Glutamatergic neuron (in vitro differentiated cells): ENCODE measurements at regions not wholly inside any gene's neighbourhood (a gene's known extent, or its start where the extent isn't known, plus 50 kb on each side); places are given as distances from the start of the nearest gene placed in this dataset.

Experiments
- DNase-seq: peaks from one replicate; pipeline ENCODE4 v3.0.0; 2022
- H3K27ac Mint-ChIP-seq: one replicate; pipeline ENCODE4 v1.8.0; 2020; ENCODE audit warnings: mild to moderate bottlenecking, mixed read lengths, inconsistent platforms; ENCODE audit not compliant: unreplicated experiment
- H3K27me3 Mint-ChIP-seq: one replicate; pipeline ENCODE4 v1.8.0; 2020; ENCODE audit warnings: mild to moderate bottlenecking, moderate library complexity, mixed read lengths, inconsistent platforms; ENCODE audit not compliant: unreplicated experiment
- H3K36me3 Mint-ChIP-seq: one replicate; pipeline ENCODE4 v1.8.0; 2020; ENCODE audit warnings: mild to moderate bottlenecking, mixed read lengths, inconsistent platforms; ENCODE audit not compliant: unreplicated experiment
- H3K4me1 Mint-ChIP-seq: one replicate; pipeline ENCODE4 v1.8.0; 2020; ENCODE audit warnings: mild to moderate bottlenecking, low read depth, mixed read lengths, inconsistent platforms; ENCODE audit not compliant: unreplicated experiment
- H3K4me3 Mint-ChIP-seq: one replicate; pipeline ENCODE4 v1.8.0; 2020; ENCODE audit warnings: mild to moderate bottlenecking, mixed read lengths, inconsistent platforms; ENCODE audit not compliant: unreplicated experiment
- H3K9me3 Mint-ChIP-seq: one replicate; pipeline ENCODE4 v1.8.0; 2020; ENCODE audit warnings: mild to moderate bottlenecking, moderate library complexity, mixed read lengths, inconsistent platforms; ENCODE audit not compliant: unreplicated experiment
- CTCF ChIP-seq: fragments of 200-600 bp; sonication (generic); IDR thresholded peaks from one replicate; pipeline ENCODE4 v1.5.0; 2021; ENCODE audit not compliant: partially characterized antibody, unreplicated experiment

DNA sequence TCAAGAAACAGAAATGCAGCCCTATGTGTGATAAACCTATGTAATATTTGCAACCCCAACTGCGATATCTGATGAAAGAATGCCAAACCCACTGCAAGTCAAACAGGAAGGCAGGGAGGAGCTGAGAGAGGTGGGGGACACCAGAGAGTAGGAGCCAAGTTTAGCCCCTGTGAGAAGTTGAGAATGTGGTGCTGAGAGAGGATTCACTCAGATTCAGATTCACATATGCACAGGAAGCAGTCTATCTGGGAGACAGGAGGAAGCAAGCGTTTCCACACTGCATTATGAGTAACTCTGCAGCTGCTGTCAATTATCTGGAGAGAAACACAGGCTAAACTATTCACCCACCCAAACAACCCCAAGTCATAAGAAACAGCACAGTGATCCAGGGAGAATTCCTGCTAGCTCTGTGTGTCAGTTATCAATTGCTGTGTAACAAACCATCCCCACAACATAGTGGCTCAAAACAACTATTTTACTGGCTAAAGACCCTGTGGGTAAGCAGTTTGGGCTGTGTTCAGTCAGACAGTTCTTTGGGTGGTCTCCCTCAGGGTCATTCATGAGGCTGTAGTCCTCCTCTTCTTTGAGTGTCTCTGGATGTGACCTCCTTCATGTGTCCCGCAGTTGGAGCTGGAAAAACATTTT lies 161.9 kb upstream of the RAI14 start:
- H3K9me3 Mint-ChIP-seq = peaks cover 5% of the 10 kb centered on the region
- H3K4me3 Mint-ChIP-seq = no peak overlapping the region
- no peak for DNase-seq
- H3K4me1 Mint-ChIP-seq = peaks cover 19% of the 10 kb centered on the region
- no peak overlapping the region for H3K27ac Mint-ChIP-seq
- TF ChIP-seq CTCF = no peak
- H3K36me3 Mint-ChIP-seq = peaks cover 5% of the 10 kb centered on the region
- peaks cover 3% of the 10 kb centered on the region for H3K27me3 Mint-ChIP-seq

- H3K4me1 Mint-ChIP-seq = peaks cover 17% of the 10 kb centered on the region
- DNase-seq = no peak
- H3K4me3 Mint-ChIP-seq = no peak overlapping the region
- peaks cover 5% of the 10 kb centered on the region for H3K9me3 Mint-ChIP-seq
- TF ChIP-seq CTCF = no peak
- H3K27me3 Mint-ChIP-seq = peaks cover 3% of the 10 kb centered on the region
- no peak overlapping the region for H3K27ac Mint-ChIP-seq
- peaks cover 5% of the 10 kb centered on the region for H3K36me3 Mint-ChIP-seq
Observed at GRCh38 chr5:34495178-34495577, 160.9 kb upstream of the RAI14 start.

DNA sequence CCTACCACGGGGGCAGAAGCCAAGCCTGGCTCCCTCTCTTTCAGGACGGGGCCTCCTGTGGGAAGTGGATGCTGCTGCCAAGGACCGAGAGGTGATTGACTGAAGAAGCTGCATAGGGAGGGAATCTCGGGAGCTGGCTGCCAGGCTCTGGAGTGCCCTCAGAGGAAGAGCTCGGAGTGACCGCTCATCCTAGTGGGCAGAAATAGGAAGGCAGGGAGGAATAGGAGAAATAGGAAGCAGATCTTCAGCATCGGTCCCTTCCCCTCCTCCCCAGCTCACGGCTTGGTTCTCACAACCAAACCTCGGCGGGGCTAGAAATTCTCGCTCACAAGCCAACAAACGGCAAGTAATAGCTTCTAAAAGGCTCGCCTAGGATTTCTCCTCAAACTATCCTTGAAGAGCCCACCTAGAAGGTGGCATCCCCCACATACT lies 159.9 kb upstream of the RAI14 start:
- H3K36me3 Mint-ChIP-seq = peaks cover 5% of the 10 kb centered on the region
- no peak for DNase-seq
- H3K4me3 Mint-ChIP-seq = no peak overlapping the region
- H3K27me3 Mint-ChIP-seq = peaks cover 3% of the 10 kb centered on the region
- no peak for TF ChIP-seq CTCF
- H3K27ac Mint-ChIP-seq = no peak overlapping the region
- H3K9me3 Mint-ChIP-seq = peaks cover 5% of the 10 kb centered on the region
- H3K4me1 Mint-ChIP-seq = peaks cover 9% of the 10 kb centered on the region

GRCh38 chr5:34496701-34497469 lies 159.2 kb upstream of the RAI14 start:
- no peak overlapping the region for H3K27ac Mint-ChIP-seq
- no peak overlapping the region for H3K4me3 Mint-ChIP-seq
- H3K27me3 Mint-ChIP-seq = peaks cover 3% of the 10 kb centered on the region
- no peak for TF ChIP-seq CTCF
- H3K9me3 Mint-ChIP-seq = peaks cover 5% of the 10 kb centered on the region
- peaks cover 4% of the 10 kb centered on the region for H3K4me1 Mint-ChIP-seq
- no peak for DNase-seq
- H3K36me3 Mint-ChIP-seq = peaks cover 5% of the 10 kb centered on the region

- Mint-ChIP-seq H3K4me3 (no peak overlapping the region), H3K27me3 (peaks cover 3% of the 10 kb centered on the region), H3K9me3 (peaks cover 5% of the 10 kb centered on the region), H3K36me3 (peaks cover 5% of the 10 kb centered on the region), H3K4me1 (peaks cover 4% of the 10 kb centered on the region), H3K27ac (no peak overlapping the region)
- no peak for TF ChIP-seq CTCF
- DNase-seq = no peak
Observed at GRCh38 chr5:34497470-34497808, 158.7 kb upstream of the RAI14 start.
